GM21786 (cell line): ENCODE measurements at regions not wholly inside any gene's neighbourhood (a gene's known extent, or its start where the extent isn't known, plus 50 kb on each side); places are given as distances from the start of the nearest gene placed in this dataset.
A peak's percentile ranks its signal among the peaks of the same experiment; 100 is the strongest.
"Not testable (repeated sequence)": the region's sequence is repeated elsewhere in the genome, so short reads cannot be mapped to it uniquely, and the experiment has no call there.

Experiments
- ATAC-seq: cut with Tn5 transposase; IDR thresholded peaks from one replicate; pipeline ENCODE4 v1.9.1; 2021; ENCODE audit not compliant: unreplicated experiment

DNA sequence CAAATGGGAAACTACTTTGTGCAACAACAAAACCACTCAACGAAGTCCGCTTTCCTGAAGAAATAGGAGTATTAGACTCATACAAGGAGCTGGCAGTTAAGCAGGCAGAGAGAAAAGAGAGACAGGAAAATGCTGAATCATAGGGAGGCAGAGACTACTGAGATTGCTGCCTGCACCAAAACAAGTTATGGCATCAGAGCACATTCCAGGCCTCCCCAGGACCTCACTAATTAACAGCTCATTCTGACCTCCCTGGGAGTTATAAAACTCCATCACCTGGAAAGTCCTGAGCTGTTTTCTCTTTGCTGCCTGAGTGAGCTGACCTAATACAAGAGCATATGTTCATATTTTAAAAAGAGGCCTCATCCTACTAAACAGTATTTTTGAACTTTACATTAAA lies 741.0 kb downstream of the MCTP2 start:
- ATAC-seq, result no peak

DNA sequence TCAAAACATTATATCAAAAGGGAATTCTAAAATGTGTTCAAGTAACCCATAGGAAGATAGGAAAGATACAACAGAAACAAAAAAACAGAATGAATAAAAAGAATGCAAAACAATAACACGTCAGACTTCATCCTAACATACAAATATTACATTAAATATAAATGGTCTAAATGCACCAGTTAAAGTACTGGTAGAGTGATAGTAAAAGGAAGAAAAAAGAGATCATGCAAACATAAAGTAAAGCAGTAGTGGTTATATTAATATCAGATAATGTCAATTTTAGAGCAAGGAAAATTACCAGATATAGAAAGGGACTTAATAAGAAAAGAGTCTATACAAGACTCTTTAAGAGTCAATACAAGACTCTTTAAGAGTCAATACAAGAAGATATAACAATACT lies 755.7 kb downstream of the MCTP2 start:
- ATAC-seq, result no peak

- ATAC-seq, result no peak
Measured at GRCh38 chr15:94991718-94992117, 760.4 kb downstream of the MCTP2 start.

- ATAC-seq, result no peak
Measured at GRCh38 chr15:95009635-95010034, 778.3 kb downstream of the MCTP2 start.

GRCh38 chr15:95013381-95013780 lies 782.0 kb downstream of the MCTP2 start:
- no peak for ATAC-seq

- no peak for ATAC-seq
Measured at GRCh38 chr15:95016511-95017229, 785.3 kb downstream of the MCTP2 start.

- no peak for ATAC-seq
Measured at GRCh38 chr15:95017666-95018328, 786.4 kb downstream of the MCTP2 start.

DNA sequence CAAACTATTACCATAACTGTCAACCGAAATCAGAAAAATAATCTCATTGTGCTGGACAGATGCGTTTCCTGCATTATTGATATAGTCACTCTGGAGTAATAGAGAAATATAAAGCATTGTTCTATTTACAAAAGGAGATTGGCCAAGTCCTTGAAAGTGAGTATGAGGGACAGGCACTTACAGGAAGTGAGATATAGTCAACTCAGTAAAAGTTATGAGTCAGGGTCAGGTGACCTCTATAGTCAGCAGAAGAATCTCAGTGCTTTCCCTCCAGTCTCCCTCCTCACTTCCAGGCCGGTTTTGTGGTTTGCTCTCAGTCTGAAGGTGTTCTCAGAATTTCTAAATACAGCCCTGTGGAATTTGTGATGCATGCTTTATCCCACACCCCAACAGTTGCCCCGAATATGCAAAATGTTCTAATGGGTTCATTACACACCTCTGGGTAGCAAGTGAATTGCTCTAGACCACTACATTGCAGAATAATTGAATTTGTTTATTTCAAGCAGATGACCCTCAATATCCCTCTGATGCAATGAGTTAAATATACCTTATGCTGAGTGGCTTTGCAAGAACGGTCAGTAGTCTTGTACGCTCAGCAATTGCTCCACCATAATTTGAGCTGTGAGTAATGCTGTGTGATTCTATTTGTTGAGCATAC lies 787.7 kb downstream of the MCTP2 start:
- peak; percentile 74 for ATAC-seq

- ATAC-seq, result no peak
Measured at GRCh38 chr15:95019907-95020306, 788.5 kb downstream of the MCTP2 start.

GRCh38 chr15:95021816-95022215 lies 790.5 kb downstream of the MCTP2 start:
- ATAC-seq, result no peak

- no peak for ATAC-seq
Measured at GRCh38 chr15:95024351-95024750, 793.0 kb downstream of the MCTP2 start.

DNA sequence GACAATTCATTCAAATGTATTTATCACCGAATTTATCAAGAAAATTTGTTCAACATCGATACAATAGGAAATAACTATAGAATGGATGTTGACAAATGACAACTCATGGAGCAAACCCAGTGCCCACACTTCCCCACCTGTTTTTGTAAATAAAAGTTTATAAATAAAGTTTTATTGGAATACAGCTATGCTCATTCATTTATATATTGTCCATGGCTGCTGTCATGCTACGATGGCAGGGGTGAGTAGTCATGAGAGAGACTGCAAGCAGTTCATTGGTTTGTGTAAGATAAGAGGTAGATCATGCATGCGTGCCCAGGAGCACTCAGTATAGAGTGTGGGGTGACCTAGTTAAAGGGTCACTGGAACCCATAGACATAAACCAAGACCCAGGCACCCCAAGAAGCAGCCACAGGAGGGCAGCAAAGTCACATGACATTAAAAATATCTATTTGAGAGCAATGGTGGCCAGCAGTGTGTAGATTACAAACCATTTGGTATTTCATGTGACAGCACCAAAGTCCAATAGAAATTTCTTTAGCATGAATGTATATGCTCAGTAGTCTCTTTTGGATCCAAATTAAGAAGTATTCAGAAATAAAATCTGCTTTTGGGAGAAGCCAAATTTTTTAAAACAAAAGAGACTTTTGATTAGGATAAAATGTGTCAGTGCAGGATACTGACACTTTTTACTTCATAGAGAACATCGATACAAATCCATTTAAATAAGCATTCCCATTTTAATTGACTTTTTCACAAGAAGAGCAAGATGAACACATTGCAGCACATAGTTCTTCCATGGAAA lies 794.8 kb downstream of the MCTP2 start:
- no peak for ATAC-seq

- ATAC-seq, result no peak
Measured at GRCh38 chr15:95027981-95028380, 796.6 kb downstream of the MCTP2 start.

DNA sequence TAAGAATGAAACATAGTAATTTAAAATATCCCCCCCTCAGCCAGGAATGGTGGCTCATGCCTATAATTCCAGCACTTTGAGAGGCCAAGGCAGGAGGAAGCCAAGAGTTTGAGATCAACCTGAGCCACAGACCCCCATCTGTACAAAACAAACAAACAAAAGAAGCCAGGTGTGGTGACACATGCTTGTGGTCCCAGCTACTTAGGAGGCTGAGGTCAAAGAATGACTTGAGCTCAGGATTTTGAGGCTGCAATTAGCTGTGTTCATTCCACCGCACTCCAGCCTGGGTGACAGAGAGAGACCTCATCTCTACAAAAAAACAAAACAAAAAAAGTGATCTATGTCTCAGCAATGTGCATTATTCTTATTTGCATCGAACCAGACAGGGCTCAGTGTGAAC lies 800.8 kb downstream of the MCTP2 start:
- no peak for ATAC-seq

DNA sequence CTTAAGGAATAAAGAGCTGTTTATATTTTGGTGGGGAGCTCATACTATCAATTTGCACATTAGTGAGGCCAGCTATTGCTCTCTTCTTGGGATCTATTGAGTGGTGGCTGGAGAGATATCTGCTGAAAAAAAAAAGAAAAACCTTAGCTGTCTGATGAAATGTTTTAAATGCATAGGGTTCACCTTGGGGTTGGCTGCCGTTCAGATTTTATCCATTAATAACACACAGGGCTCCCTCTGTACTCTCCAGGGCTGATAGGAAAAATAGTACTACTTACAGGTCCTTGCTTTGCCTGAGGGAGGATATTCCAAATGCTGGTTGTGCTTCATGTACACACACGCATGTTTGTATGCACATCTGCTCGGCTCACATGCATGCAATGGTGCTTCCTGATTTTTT lies 803.7 kb downstream of the MCTP2 start:
- ATAC-seq, result no peak

DNA sequence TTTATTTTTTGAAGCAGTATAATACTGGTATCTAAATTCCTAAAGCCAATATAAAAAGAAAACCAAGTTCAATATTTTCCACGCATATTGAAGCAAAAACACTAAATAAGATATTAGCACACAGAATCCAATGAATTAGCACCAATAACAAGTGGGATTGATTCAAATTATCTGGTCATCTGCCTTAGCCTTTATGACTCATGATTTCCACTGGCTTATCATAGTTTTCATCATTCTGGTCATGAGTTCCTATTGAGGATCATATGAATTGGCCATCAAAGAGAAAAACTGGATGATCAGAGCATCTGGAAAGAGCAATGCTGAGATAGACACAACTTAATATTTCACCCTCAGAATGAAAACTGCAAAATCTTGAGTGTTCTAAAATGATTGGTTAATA lies 809.9 kb downstream of the MCTP2 start:
- no peak for ATAC-seq

DNA sequence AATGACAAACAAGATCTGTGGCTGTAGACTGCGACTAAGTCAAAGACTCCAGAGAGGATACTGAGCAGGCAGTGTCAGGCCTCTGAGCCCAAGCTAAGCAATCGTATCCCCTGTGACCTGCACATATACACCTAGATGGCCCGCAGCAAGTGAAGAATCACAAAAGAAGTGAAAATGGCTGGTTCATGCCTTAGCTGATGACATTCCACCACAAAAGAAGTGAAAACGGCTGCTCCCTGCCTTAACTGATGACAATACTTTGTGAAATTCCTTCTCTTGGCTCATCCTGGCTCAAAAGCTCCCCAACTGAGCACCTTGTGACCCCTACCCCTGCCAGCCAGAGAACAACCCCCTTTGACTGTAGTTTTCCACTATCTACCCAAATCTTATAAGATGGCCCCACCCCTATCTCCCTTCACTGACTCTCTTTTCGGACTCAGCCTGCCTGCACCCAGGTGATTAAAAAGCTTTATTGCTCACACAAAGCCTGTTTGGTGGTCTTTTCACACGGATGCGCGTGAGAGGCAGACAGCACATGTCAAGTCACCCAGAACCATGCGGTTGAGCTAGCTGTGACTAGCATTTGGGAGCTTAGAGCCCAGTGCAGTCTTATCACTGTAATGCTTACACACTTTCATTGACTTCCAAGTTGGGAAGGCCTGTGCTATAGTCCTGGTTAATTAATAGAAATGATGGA lies 812.0 kb downstream of the MCTP2 start:
- ATAC-seq, result not testable (repeated sequence)

- ATAC-seq, result no peak
Measured at GRCh38 chr15:95043933-95044313, 812.6 kb downstream of the MCTP2 start.

GRCh38 chr15:95044745-95045417 lies 813.5 kb downstream of the MCTP2 start:
- no peak for ATAC-seq

GRCh38 chr15:95051861-95052260 lies 820.5 kb downstream of the MCTP2 start:
- no peak for ATAC-seq
